Hepatocyte (in vitro differentiated cells): ENCODE measurements at regions not wholly inside any gene's neighbourhood (a gene's known extent, or its start where the extent isn't known, plus 50 kb on each side); places are given as distances from the start of the nearest gene placed in this dataset.

ENCODE experiments used
- DNase-seq: peaks from one replicate; pipeline ENCODE4 v3.0.0-alpha.2; 2016; ENCODE audit warnings: low spot score
- H2AFZ ChIP-seq: fragments of 200-600 bp; sonication (generic); 2 replicates; pipeline ENCODE4 v1.6.0; 2016; ENCODE audit warnings: antibody characterized with exemption, mild to moderate bottlenecking
- H3K27ac ChIP-seq: fragments of 200-600 bp; sonication (generic); 2 replicates; pipeline ENCODE4 v1.5.1; 2016; ENCODE audit warnings: mild to moderate bottlenecking
- H3K27me3 ChIP-seq: fragments of 200-600 bp; sonication (generic); 2 replicates; pipeline ENCODE4 v1.6.1; 2016
- H3K36me3 ChIP-seq: fragments of 200-600 bp; sonication (generic); replicated peaks from 2 replicates; pipeline ENCODE4 v1.5.1; 2016; ENCODE audit warnings: low read depth; ENCODE audit not compliant: insufficient read depth
- H3K4me1 ChIP-seq: fragments of 200-600 bp; sonication (generic); 2 replicates; pipeline ENCODE4 v1.5.1; 2016; ENCODE audit warnings: mild to moderate bottlenecking, moderate library complexity; ENCODE audit not compliant: insufficient read depth
- H3K4me2 ChIP-seq: fragments of 200-600 bp; sonication (generic); 2 replicates; pipeline ENCODE4 v1.6.0; 2016
- H3K4me3 ChIP-seq: fragments of 200-600 bp; sonication (generic); 2 replicates; pipeline ENCODE4 v1.5.1; 2016; ENCODE audit warnings: mild to moderate bottlenecking
- H3K79me2 ChIP-seq: fragments of 200-600 bp; sonication (generic); 2 replicates; pipeline ENCODE4 v1.6.0; 2017; ENCODE audit warnings: mild to moderate bottlenecking
- H3K9me2 ChIP-seq: fragments of 200-600 bp; sonication (generic); replicated peaks from 2 replicates; pipeline ENCODE4 v1.6.0; 2017; ENCODE audit warnings: mild to moderate bottlenecking; ENCODE audit not compliant: insufficient read depth
- H3K9me3 ChIP-seq: fragments of 200-600 bp; sonication (generic); 2 replicates; pipeline ENCODE4 v1.5.1; 2016; ENCODE audit warnings: low read depth, mild to moderate bottlenecking
- H4K20me1 ChIP-seq: fragments of 200-600 bp; sonication (generic); 2 replicates; pipeline ENCODE4 v1.6.0; 2016; ENCODE audit warnings: mild to moderate bottlenecking; ENCODE audit not compliant: insufficient read depth, poor library complexity, severe bottlenecking
- CTCF ChIP-seq: fragments of 200-600 bp; sonication (generic); IDR thresholded peaks from 2 replicates; pipeline ENCODE4 v1.5.1; 2016; ENCODE audit warnings: antibody characterized with exemption, mild to moderate bottlenecking; ENCODE audit not compliant: poor library complexity
- EZH2 ChIP-seq: fragments of 200-600 bp; sonication (generic); IDR thresholded peaks from 2 replicates; pipeline ENCODE4 v1.6.1; 2016; ENCODE audit warnings: antibody characterized with exemption, mild to moderate bottlenecking, borderline replicate concordance
- EZH2phosphoT487 ChIP-seq: fragments of 200-600 bp; sonication (generic); IDR thresholded peaks from one replicate; pipeline ENCODE4 v1.6.1; 2018; ENCODE audit warnings: antibody characterized with exemption, mild to moderate bottlenecking, low read depth, moderate library complexity; ENCODE audit not compliant: unreplicated experiment, severe bottlenecking
- WGBS: methylation state at CpG from one replicate; pipeline ENCODE4 v1.1.6; 2016; ENCODE audit warnings: low lambda C conversion rate; ENCODE audit errors: missing lambda C conversion rate; 5-methylcytosine and 5-hydroxymethylcytosine counted together

DNA sequence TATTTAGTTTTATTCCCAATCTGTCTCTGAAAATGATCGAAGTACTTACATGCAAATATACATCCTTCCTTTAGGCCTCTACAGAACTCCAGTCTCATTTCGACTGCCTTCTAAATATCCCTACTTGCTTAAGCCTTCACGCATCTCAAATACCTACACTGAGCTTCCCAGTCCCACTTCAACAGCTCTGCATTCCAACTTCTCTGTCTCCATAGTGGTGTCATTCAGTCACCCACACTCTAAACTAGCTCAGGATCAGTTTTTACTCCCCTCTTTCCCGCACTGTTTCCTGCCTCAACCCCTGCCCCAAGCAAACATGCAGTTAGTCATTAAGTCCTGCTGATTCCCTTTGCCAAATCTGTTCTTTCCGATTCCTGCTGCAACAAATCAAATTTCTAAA lies 91.8 kb upstream of the PREP start:
- WGBS: 90% methylated on average over 5 of the region's 5 CpGs
- TF ChIP-seq CTCF (no peak), EZH2 (no peak), EZH2phosphoT487 (no peak)
- Histone ChIP-seq H3K4me2 (no peak overlapping the region), H3K36me3 (no peaks in the 10 kb centered on the region), H2AFZ (no peak overlapping the region), H3K4me1 (peaks cover 22% of the 10 kb centered on the region), H3K4me3 (no peak overlapping the region), H3K9me2 (no peaks in the 10 kb centered on the region), H4K20me1 (no peaks in the 10 kb centered on the region), H3K27me3 (no peaks in the 10 kb centered on the region), H3K9me3 (no peaks in the 10 kb centered on the region), H3K79me2 (no peaks in the 10 kb centered on the region), H3K27ac (peak overlapping the region; percentile 93)
- no peak for DNase-seq

DNA sequence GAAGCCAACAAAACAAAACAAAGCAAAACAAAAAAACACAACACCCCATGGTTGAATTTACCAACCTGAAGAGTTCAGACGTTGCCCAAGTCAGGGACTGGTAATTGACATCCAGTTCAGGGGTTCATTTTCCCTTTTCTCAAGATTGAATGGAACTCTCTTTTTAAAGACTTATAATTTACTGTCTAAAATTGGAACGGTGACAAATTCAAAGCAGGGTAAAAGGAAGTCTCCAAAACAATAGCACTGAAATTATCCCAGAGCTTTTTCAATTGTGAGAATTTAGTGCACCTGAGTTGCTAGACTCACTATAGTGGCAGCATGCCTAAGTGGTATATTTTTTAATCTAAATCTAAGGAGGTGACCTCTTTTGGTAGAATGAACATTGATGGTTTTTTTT lies 90.9 kb upstream of the PREP start:
- WGBS: 75% methylated on average over 2 of the region's 2 CpGs
- Histone ChIP-seq H3K36me3 (no peaks in the 10 kb centered on the region), H4K20me1 (no peaks in the 10 kb centered on the region), H3K9me2 (no peaks in the 10 kb centered on the region), H3K27me3 (no peaks in the 10 kb centered on the region), H3K4me1 (peaks cover 32% of the 10 kb centered on the region), H3K9me3 (no peaks in the 10 kb centered on the region), H3K4me3 (no peak overlapping the region), H2AFZ (no peak overlapping the region), H3K79me2 (no peaks in the 10 kb centered on the region), H3K4me2 (peak overlapping the region; percentile 5), H3K27ac (peak overlapping the region; percentile 93)
- TF ChIP-seq EZH2phosphoT487 (no peak), CTCF (no peak), EZH2 (no peak)
- DNase-seq: no peak

- no peaks in the 10 kb centered on the region for H3K36me3 ChIP-seq
- H3K27ac ChIP-seq: peak overlapping the region; percentile 93
- H3K79me2 ChIP-seq: no peaks in the 10 kb centered on the region
- no peaks in the 10 kb centered on the region for H3K9me3 ChIP-seq
- no peak for TF ChIP-seq EZH2phosphoT487
- TF ChIP-seq EZH2: no peak
- no peak for TF ChIP-seq CTCF
- no peaks in the 10 kb centered on the region for H3K9me2 ChIP-seq
- no peak overlapping the region for H3K4me3 ChIP-seq
- no peaks in the 10 kb centered on the region for H3K27me3 ChIP-seq
- no peaks in the 10 kb centered on the region for H4K20me1 ChIP-seq
- H2AFZ ChIP-seq: no peak overlapping the region
- peaks cover 39% of the 10 kb centered on the region for H3K4me1 ChIP-seq
- peak overlapping the region; percentile 5 for H3K4me2 ChIP-seq
- DNase-seq: peak; percentile 42
Measured at GRCh38 chr6:105492706-105493673, 90.1 kb upstream of the PREP start.
